Colonic mucosa (tissue), 4 donors: ENCODE measurements at regions not wholly inside any gene's neighbourhood (a gene's known extent, or its start where the extent isn't known, plus 50 kb on each side); places are given as distances from the start of the nearest gene placed in this dataset.

ENCODE experiments used
- DNase-seq: peaks from one replicate; pipeline ENCODE4 v3.0.0-alpha.2; 2020
- H3K27ac ChIP-seq: fragments of 200-600 bp; one replicate; pipeline ENCODE4 v1.8.0; 2021
- H3K27me3 ChIP-seq: fragments of 200-600 bp; one replicate; pipeline ENCODE4 v1.8.0; 2021
- H3K36me3 ChIP-seq: fragments of 200-600 bp; one replicate; pipeline ENCODE4 v1.8.0; 2021
- H3K4me1 ChIP-seq: fragments of 200-600 bp; one replicate; pipeline ENCODE4 v1.8.0; 2021; ENCODE audit warnings: mild to moderate bottlenecking
- H3K4me3 ChIP-seq: fragments of 200-600 bp; one replicate; pipeline ENCODE4 v1.8.0; 2021
- H3K9ac ChIP-seq, 2 donors: one replicate each; pipeline ENCODE4 v1.7.0; 2013; ENCODE audit warnings: control low read depth in 2 of 2, low read depth in 2 of 2, low read length in 2 of 2
- H3K9me3 ChIP-seq: fragments of 200-600 bp; one replicate; pipeline ENCODE4 v1.8.0; 2021
- intact Hi-C: fragments of 100-400 bp; cut with DNase I; formaldehyde crosslinking; loops from one replicate; pipeline ENCODE4 v1.14.1; 2022
- TF ChIP-seq, protein P1 (sequence below): fragments of 200-600 bp; IDR thresholded peaks from one replicate; pipeline ENCODE4 v1.8.0; 2022; ENCODE audit warnings: antibody characterized with exemption, mild to moderate bottlenecking
- donor health status: healthy.
- donor health status: DM: no; HTN: no; CAD: no.
- donor health status: DM: no; HTN: no; CAD: no.

DNA sequence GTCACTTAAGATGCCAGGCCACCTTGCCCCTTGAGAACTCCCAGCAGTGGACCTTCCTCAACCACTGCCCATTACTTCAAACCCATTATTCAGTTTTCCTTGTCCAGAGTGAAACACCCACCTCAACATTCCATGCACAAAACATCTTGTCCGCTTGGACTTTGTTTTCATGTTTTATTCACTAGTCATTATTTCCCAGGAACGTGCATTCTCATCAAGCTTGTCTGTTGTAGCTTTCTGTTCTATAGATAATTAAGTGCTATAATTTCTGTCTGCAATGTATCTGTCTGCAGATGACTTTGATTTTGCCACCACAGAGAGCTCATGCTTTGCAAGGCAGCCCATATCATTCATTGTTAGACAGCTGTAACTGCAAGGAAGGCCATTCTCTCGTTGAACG is 117.4 kb downstream of the RAB18 start:
- no peak overlapping the region for H3K27ac ChIP-seq

GRCh38 chr10:27622596-27622995 is 118.5 kb downstream of the RAB18 start:
- H3K9ac ChIP-seq = no peak overlapping the region
- no peaks in the 10 kb centered on the region for H3K27me3 ChIP-seq
- no peaks in the 10 kb centered on the region for H3K36me3 ChIP-seq
- TF ChIP-seq, protein P1, sequence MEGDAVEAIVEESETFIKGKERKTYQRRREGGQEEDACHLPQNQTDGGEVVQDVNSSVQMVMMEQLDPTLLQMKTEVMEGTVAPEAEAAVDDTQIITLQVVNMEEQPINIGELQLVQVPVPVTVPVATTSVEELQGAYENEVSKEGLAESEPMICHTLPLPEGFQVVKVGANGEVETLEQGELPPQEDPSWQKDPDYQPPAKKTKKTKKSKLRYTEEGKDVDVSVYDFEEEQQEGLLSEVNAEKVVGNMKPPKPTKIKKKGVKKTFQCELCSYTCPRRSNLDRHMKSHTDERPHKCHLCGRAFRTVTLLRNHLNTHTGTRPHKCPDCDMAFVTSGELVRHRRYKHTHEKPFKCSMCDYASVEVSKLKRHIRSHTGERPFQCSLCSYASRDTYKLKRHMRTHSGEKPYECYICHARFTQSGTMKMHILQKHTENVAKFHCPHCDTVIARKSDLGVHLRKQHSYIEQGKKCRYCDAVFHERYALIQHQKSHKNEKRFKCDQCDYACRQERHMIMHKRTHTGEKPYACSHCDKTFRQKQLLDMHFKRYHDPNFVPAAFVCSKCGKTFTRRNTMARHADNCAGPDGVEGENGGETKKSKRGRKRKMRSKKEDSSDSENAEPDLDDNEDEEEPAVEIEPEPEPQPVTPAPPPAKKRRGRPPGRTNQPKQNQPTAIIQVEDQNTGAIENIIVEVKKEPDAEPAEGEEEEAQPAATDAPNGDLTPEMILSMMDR = no peak
- H3K4me3 ChIP-seq = no peak overlapping the region
- H3K27ac ChIP-seq = no peak overlapping the region
- no peak for DNase-seq
- intact Hi-C loops = no loop called here
- H3K9me3 ChIP-seq = no peaks in the 10 kb centered on the region
- no peaks in the 10 kb centered on the region for H3K4me1 ChIP-seq

More for the DNA sequence above, 117.4 kb downstream of the RAB18 start:
- TF ChIP-seq, protein P1 = no peak
- Histone ChIP-seq H3K9me3 (no peaks in the 10 kb centered on the region), H3K4me1 (no peaks in the 10 kb centered on the region), H3K27me3 (no peaks in the 10 kb centered on the region), H3K36me3 (no peaks in the 10 kb centered on the region), H3K9ac (no peak overlapping the region), H3K4me3 (no peak overlapping the region)
- intact Hi-C loops = no loop called here
- no peak for DNase-seq
